Pancreas (tissue), 10 donors: ENCODE measurements at regions not wholly inside any gene's neighbourhood (a gene's known extent, or its start where the extent isn't known, plus 50 kb on each side); places are given as distances from the start of the nearest gene placed in this dataset.

Experiments used
- ATAC-seq, 4 donors: fragments of 200-7000 bp; cut with Tn5 transposase; one replicate each; pipeline versions ENCODE4 v1.8.0 to v1.9.1; 2020; ENCODE audit warnings: mild to moderate bottlenecking in 4 of 4, moderate library complexity in 4 of 4
- DNase-seq, 6 donors: peaks; one replicate each; pipeline ENCODE4 v3.0.0-alpha.2; 2020
- FAIRE-seq: peaks from 2 replicates; lab custom pipeline; 2012; peaks lifted over from hg19 to GRCh38; lab: Jason Lieb, UNC
- H3K27ac ChIP-seq, 4 donors: fragments of 200-600 bp; sonication (generic); 1 replicate in 3 of 4; 2 replicates in 1 of 4; pipeline versions ENCODE4 v1.5.0 to v1.8.0; 2020
- H3K27me3 ChIP-seq, 4 donors: fragments of 200-600 bp; one replicate each; pipeline ENCODE4 v1.8.0; 2021
- H3K36me3 ChIP-seq, 3 donors: fragments of 200-600 bp; sonication (generic) in 1 of 3; one replicate each; pipeline versions ENCODE4 v1.5.0 to v1.8.0; 2020 to 2021
- H3K4me1 ChIP-seq, 3 donors: fragments of 200-600 bp; one replicate each; pipeline ENCODE4 v1.8.0; 2021
- H3K4me3 ChIP-seq, 4 donors: fragments of 200-600 bp; sonication (generic) in 2 of 4; one replicate each; pipeline versions ENCODE4 v1.5.0 to v1.8.0; 2020 to 2021
- H3K9me3 ChIP-seq, 4 donors: fragments of 200-600 bp; one replicate each; pipeline ENCODE4 v1.8.0; 2021
- CTCF ChIP-seq, 4 donors: fragments of 200-600 bp; sonication (generic) in 3 of 4; IDR thresholded peaks; one replicate each; pipeline versions ENCODE4 v1.5.0 to v1.8.0; 2021; ENCODE audit warnings: antibody characterized with exemption in 4 of 4
- WGBS, 2 donors: extraction: QIAGEN DNeasy Blood & Tissue Kit; methylation state at CpG; one replicate each; pipeline ENCODE4 v1.1.7; 2013; 5-methylcytosine and 5-hydroxymethylcytosine counted together
- intact Hi-C, 3 donors: fragments of 100-400 bp; cut with DNase I; formaldehyde crosslinking; loops; one replicate each; pipeline versions ENCODE4 v1.11.1 to v1.14.2; 2022
- donor health status: healthy with polysubstance abuse.
- donor health status: DM: no; HTN: no; CAD: no; lungs with moderate emphysema.
- donor health status: DM: no; HTN: no; CAD: no.
- donor health status: control.
- donor health status: control.
- donor health status: Bipolar disorder and iron deficiency.
- donor health status: DM: yes; HTN: yes; CAD: no.
- donor health status: DM: no; HTN: no; CAD: no.
- donor health status: DM: no; HTN: no; CAD: no.
- donor health status: DM: yes; HTN: yes; CAD: no.

DNA sequence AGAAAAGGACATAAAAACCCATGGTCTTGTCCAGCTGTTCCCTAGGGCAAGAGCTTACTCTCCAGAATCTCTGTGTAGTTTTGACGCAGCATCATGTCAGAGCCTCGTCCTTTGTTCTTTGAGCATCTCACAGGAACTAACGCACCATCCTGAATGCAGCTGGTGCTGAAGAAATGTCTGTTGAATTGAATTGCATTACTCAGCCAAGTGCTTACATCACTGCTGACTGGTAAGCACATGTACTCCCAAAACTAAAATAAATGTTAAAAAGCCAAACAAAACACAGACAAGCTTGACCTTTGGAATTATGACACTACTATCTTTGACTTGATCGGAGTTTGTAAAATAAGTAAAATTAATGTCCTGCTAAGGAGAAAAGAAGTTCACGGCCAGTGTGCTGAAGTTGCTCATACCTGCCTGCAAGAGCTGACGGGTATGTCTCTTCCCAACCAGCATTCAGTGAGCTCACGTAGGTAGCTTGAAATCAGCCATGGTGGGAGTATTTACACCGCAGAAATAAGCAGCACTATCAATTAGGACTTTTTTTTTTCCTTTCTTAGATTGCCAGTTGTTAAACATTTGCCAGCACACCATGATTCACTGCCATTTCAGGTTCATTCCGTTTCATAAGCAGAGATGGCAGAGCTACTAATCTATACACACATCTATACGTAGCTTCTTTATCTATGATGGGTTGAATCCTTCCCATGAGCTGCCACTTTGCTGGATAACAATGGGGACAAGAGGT is 310.6 kb upstream of the MSX2 start:
- Histone ChIP-seq H3K27ac (no peak overlapping the region), H3K27me3 (peaks cover 0 to 6% (median 0%) of the 10 kb centered on the region in 4 donors), H3K36me3 (no peaks in the 10 kb centered on the region), H3K4me1 (no peaks in the 10 kb centered on the region), H3K9me3 (no peaks in the 10 kb centered on the region), H3K4me3 (no peak overlapping the region)
- ATAC-seq (peak in 1 of 4 donors; percentile 22), FAIRE-seq (no peak), DNase-seq (no peak)
- intact Hi-C loops: loop anchor here in 1 of 3 donors (10.0 kb wide), 1 partner anchor 521 kb away; no protein-coding TSS in a partner anchor
- 55 to 60% methylated on average over 10 of the region's 10 CpGs for WGBS, 2 donors
- TF ChIP-seq CTCF (IDR thresholded peaks at IDR 0.05): no peak

- Histone ChIP-seq H3K4me3 (no peak overlapping the region), H3K36me3 (no peaks in the 10 kb centered on the region), H3K27me3 (peaks cover 0 to 6% (median 0%) of the 10 kb centered on the region in 4 donors), H3K27ac (no peak overlapping the region), H3K9me3 (no peaks in the 10 kb centered on the region), H3K4me1 (no peaks in the 10 kb centered on the region)
- no peak for ATAC-seq
- no peak for FAIRE-seq
- intact Hi-C loops: loop anchor here in 1 of 3 donors (10.0 kb wide), 1 partner anchor 520 kb away; no protein-coding TSS in a partner anchor
- TF ChIP-seq CTCF (IDR thresholded peaks at IDR 0.05): no peak
- WGBS, 2 donors: 28 to 45% methylated on average over 1 of the region's 1 CpG
- no peak for DNase-seq
Observed at GRCh38 chr5:174414315-174414710, 310.1 kb upstream of the MSX2 start.

GRCh38 chr5:174418809-174419539 is 305.4 kb upstream of the MSX2 start:
- H3K4me3 ChIP-seq: no peak overlapping the region
- 5% methylated on average over 18 of the region's 18 CpGs for WGBS, 2 donors

DNA sequence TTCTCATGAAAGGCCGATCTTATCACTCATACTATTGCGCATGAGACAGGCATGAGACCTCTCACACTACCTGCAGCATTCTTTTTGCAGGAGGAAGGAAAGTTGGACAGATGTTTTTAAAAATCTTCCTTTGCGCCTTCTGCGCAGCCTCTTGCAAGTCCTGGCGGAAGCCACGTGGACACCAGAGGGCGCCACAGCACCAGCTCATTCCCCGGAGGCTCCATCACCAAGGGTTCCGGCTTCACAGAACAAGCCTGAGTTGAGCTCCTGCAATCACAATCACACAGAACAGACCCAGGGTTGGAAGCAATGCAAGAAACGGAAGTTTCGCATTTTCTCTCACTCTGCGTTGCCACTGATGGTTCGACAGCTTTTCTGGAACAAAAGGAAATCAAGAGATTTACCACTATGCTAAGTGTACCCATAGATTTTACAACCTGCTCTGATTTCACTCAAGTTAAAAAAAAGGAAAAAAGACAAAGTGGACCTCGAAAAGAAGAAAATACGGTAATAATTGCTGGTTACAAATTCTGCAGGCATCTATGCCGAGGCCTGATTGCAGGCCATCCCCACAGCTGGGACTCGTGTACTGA is 304.7 kb upstream of the MSX2 start:
- 12% methylated on average over 17 of the region's 17 CpGs for WGBS, 2 donors
- H3K27ac ChIP-seq: no peak overlapping the region
- intact Hi-C loops: loop anchor here in 2 of 3 donors (2.0 to 10.0 kb wide), 4 partner anchors 315 to 515 kb away; no protein-coding TSS in a partner anchor
- no peaks in the 10 kb centered on the region for H3K4me1 ChIP-seq
- peak; percentile 77 to 90 (median 84) for TF ChIP-seq CTCF (IDR thresholded peaks at IDR 0.05)
- no peaks in the 10 kb centered on the region for H3K36me3 ChIP-seq
- no peaks in the 10 kb centered on the region for H3K9me3 ChIP-seq
- DNase-seq (peak; percentile 76 to 97 (median 89)), FAIRE-seq (no peak), ATAC-seq (peak; percentile 90 to 99 (median 98))
- H3K27me3 ChIP-seq: peaks cover 0 to 6% (median 0%) of the 10 kb centered on the region in 4 donors
- no peak overlapping the region for H3K4me3 ChIP-seq

More at GRCh38 chr5:174418809-174419539, 305.4 kb upstream of the MSX2 start:
- Histone ChIP-seq H3K36me3 (no peaks in the 10 kb centered on the region), H3K9me3 (no peaks in the 10 kb centered on the region), H3K4me1 (no peaks in the 10 kb centered on the region), H3K27me3 (peaks cover 0 to 6% (median 0%) of the 10 kb centered on the region in 4 donors), H3K27ac (no peak overlapping the region)
- TF ChIP-seq CTCF (IDR thresholded peaks at IDR 0.05): no peak
- no peak for DNase-seq
- FAIRE-seq: no peak
- peak in 3 of 4 donors; percentile 48 to 64 (median 62) for ATAC-seq
- intact Hi-C loops: loop anchor here in 2 of 3 donors (2.0 to 10.0 kb wide), 3 partner anchors 316 to 516 kb away; no protein-coding TSS in a partner anchor
